Right renal pelvis (tissue), 4 donors: ENCODE measurements at regions not wholly inside any gene's neighbourhood (a gene's known extent, or its start where the extent isn't known, plus 50 kb on each side); places are given as distances from the start of the nearest gene placed in this dataset.

ENCODE experiments used
- DNase-seq, 4 donors: peaks; one replicate each; pipeline ENCODE4 v3.0.0-alpha.2; 2013; ENCODE audit warnings: low read depth in 4 of 4, low spot score in 3 of 4, missing footprints in 1 of 4

DNA sequence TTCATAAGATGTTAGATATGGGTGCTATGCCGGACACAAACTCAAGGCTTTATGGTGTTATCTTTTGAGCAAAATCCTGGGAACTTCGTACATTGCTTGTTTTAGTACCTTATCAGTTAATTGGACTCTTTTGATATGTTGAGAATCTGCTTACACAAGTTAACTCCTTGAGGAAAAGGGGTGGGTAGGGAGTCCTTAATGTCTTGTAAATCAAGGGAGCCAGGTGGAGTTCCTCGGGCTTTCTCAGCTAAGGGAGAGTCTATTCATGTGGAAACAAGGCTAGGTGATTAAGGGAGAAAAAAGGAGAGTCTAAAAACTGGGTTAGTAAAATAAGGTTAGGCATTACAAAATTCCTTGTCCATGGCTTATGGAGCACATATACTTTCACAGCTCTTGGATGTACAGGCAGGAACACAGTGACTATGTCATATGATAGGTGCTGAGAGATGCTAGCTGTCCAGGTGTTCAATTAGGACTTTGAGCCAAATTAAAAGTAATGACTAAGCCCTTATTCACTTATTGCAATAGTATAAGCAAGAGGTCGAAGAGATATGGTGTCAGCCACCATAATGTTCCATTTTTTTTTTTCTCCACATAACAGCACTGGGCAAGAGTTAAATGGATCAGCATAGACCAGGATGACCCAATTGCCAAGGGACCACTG, 59.5 kb upstream of the DYNAP start:
- no peak for DNase-seq

DNA sequence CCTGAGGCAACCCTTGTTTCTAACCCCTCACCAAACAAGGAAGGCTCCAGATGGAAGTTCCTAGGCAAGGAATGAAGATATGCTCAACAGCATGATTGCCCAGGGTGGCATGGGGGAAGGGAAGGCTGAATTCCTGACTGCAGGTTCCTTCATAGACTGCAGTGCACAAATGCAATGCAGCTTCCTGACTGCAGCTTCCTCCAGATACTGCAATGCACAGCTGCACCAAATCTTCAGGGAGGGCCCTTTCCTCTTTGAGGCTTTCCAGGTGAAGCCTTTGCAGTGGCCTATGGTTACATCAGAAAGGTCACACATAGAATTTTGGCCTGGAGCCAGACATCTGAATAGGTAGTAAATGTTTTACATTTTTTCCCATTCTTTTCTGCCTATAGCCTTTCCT, 58.8 kb upstream of the DYNAP start:
- DNase-seq, result no peak

DNA sequence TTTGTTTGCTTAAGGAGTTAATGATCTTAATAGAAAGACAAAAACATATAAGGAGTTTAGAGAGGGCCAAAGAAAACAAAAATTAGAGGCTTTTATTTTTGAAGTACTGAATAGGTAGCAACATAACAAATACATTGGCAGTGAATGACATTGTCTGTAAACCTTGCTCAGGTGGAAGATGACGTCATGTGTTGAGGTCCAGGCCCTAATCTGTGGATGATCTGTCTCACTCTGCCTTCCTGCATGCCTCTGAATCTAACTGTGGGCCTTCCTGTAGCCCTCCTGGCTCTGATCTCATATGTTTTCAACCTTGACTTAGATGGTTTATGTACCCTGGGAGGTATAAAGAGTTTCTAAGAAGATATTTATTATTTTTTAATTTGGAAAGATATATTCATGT, 58.1 kb upstream of the DYNAP start:
- DNase-seq, result no peak
